ENCODE measurements at regions not wholly inside any gene's neighbourhood (a gene's known extent, or its start where the extent isn't known, plus 50 kb on each side); places are given as distances from the start of the nearest gene placed in this dataset.

- DNase-seq (ENCODE audit: low read depth, low spot score) (no peak), ATAC-seq (no peak)
- H3K27me3 ChIP-seq (ENCODE audit: control insufficient read depth, insufficient read depth, low read length) = no peaks in the 10 kb centered on the region; the same call in 1 of the 2 replicates
- no TSS peak for BruUV-seq (replicated peaks)
- CTCF ChIA-PET = no interaction called here
- H3K4me1 ChIP-seq (ENCODE audit: control insufficient read depth, insufficient read depth, low read length) = no peaks in the 10 kb centered on the region
- no peak for TF ChIP-seq CTCF (IDR thresholded peaks at IDR 0.05)
- no peak for TF ChIP-seq POLR2AphosphoS5 (IDR thresholded peaks at IDR 0.05; ENCODE audit: low read depth, low read length)
- TF ChIP-seq TCF7L2 (IDR thresholded peaks at IDR 0.05; ENCODE audit: low read depth, low read length) = no peak
- no peak for TF ChIP-seq SIN3A (IDR thresholded peaks at IDR 0.05; ENCODE audit: borderline replicate concordance, insufficient read depth, low read depth, low read length)
- no peak for TF ChIP-seq REST (IDR thresholded peaks at IDR 0.05; ENCODE audit: insufficient read depth in 1 of 2, low read depth in 2 of 2, low read length in 1 of 2)
- intact Hi-C loops (cut with micrococcal nuclease; ENCODE audit: unreplicated experiment) (no loop called here), in situ Hi-C loops (cut with HindIII; ENCODE audit: low pct_unique_long_range_greater_than_20kb, low sequenced_read_pairs) (no loop called here)
- no peaks in the 10 kb centered on the region for H3K36me3 ChIP-seq (ENCODE audit: control insufficient read depth, insufficient read depth, low read length)
- no peak overlapping the region for H3K27ac ChIP-seq (ENCODE audit: low read length)
- H3K9me3 ChIP-seq (ENCODE audit: control insufficient read depth, insufficient read depth, low read depth, low read length) = no peaks in the 10 kb centered on the region
- no peak overlapping the region for H3K4me3 ChIP-seq (ENCODE audit: low read depth in 2 of 2, low read length in 2 of 2)
- POLR2A ChIA-PET = no interaction called here
Observed at GRCh38 chr12:76957301-76957700, 78.5 kb upstream of the CSRP2 start.

- TF ChIP-seq POLR2AphosphoS5 (IDR thresholded peaks at IDR 0.05; ENCODE audit: low read depth, low read length) = no peak
- peak; percentile 24; the same call in 1 of the 2 replicates for TF ChIP-seq CTCF (IDR thresholded peaks at IDR 0.05)
- no peak overlapping the region for H3K27ac ChIP-seq (ENCODE audit: low read length)
- no peaks in the 10 kb centered on the region for H3K4me1 ChIP-seq (ENCODE audit: control insufficient read depth, insufficient read depth, low read length)
- no peak overlapping the region for H3K4me3 ChIP-seq (ENCODE audit: low read depth in 2 of 2, low read length in 2 of 2)
- H3K27me3 ChIP-seq (ENCODE audit: control insufficient read depth, insufficient read depth, low read length) = peaks cover 5% of the 10 kb centered on the region; the same call in 1 of the 2 replicates
- DNase-seq (ENCODE audit: low read depth, low spot score) = no peak
- ATAC-seq = no peak
- H3K36me3 ChIP-seq (ENCODE audit: control insufficient read depth, insufficient read depth, low read length) = no peaks in the 10 kb centered on the region
- no TSS peak for BruUV-seq (replicated peaks)
- H3K9me3 ChIP-seq (ENCODE audit: control insufficient read depth, insufficient read depth, low read depth, low read length) = no peaks in the 10 kb centered on the region
- intact Hi-C loops (cut with micrococcal nuclease; ENCODE audit: unreplicated experiment) (no loop called here), in situ Hi-C loops (cut with HindIII; ENCODE audit: low pct_unique_long_range_greater_than_20kb, low sequenced_read_pairs) (no loop called here)
- CTCF ChIA-PET = no interaction called here
- POLR2A ChIA-PET = interaction anchor here (0.7 kb wide), 1 partner anchor 347 kb away, joined by 12 read pairs; no protein-coding TSS in a partner anchor
Observed at GRCh38 chr12:76952995-76953394, 74.2 kb upstream of the CSRP2 start.
